GM23338 (cell line): ENCODE measurements at regions not wholly inside any gene's neighbourhood (a gene's known extent, or its start where the extent isn't known, plus 50 kb on each side); places are given as distances from the start of the nearest gene placed in this dataset.

ENCODE experiments used
- ATAC-seq: fragments of 200-7000 bp; cut with Tn5 transposase; 3 replicates; pipeline ENCODE4 v1.9.1; 2020
- DNase-seq: peaks from one replicate; pipeline ENCODE4 v3.0.0-alpha.2; 2015; ENCODE audit warnings: low spot score
- H2AFZ ChIP-seq: fragments of 200-600 bp; sonication (generic); 2 replicates; pipeline ENCODE4 v1.8.0; 2016; ENCODE audit warnings: antibody characterized with exemption, mild to moderate bottlenecking, moderate library complexity
- H3F3A ChIP-seq: fragments of 200-600 bp; sonication (generic); replicated peaks from 2 replicates; pipeline ENCODE4 v1.8.0; 2017; ENCODE audit warnings: antibody characterized with exemption, mixed run types, low read depth
- H3K27ac ChIP-seq: fragments of 200-600 bp; sonication (generic); 2 replicates; pipeline ENCODE4 v1.6.1; 2016; ENCODE audit warnings: low read depth
- H3K27me3 ChIP-seq: fragments of 200-600 bp; sonication (generic); 2 replicates; pipeline ENCODE4 v1.8.0; 2016; ENCODE audit warnings: mild to moderate bottlenecking, mixed run types, moderate library complexity; ENCODE audit not compliant: insufficient read depth
- H3K36me3 ChIP-seq: fragments of 200-600 bp; sonication (generic); 2 replicates; pipeline ENCODE4 v1.8.0; 2016; ENCODE audit warnings: mild to moderate bottlenecking; ENCODE audit not compliant: insufficient read depth
- H3K4me1 ChIP-seq: fragments of 200-600 bp; sonication (generic); 2 replicates; pipeline ENCODE4 v1.8.0; 2016; ENCODE audit warnings: mild to moderate bottlenecking, moderate library complexity; ENCODE audit not compliant: insufficient read depth
- H3K4me2 ChIP-seq: fragments of 200-600 bp; sonication (generic); 2 replicates; pipeline ENCODE4 v1.7.1; 2017; ENCODE audit warnings: mixed run types
- H3K4me3 ChIP-seq: fragments of 200-600 bp; sonication (generic); 2 replicates; pipeline ENCODE4 v1.6.1; 2016; ENCODE audit warnings: mixed run types
- H3K79me2 ChIP-seq: fragments of 200-600 bp; sonication (generic); replicated peaks from 2 replicates; pipeline ENCODE4 v1.8.0; 2017; ENCODE audit warnings: mild to moderate bottlenecking; ENCODE audit not compliant: insufficient read depth
- H3K9me2 ChIP-seq: fragments of 200-600 bp; sonication (generic); 2 replicates; pipeline ENCODE4 v1.8.0; 2017; ENCODE audit not compliant: insufficient read depth
- H4K20me1 ChIP-seq: fragments of 200-600 bp; sonication (generic); replicated peaks from 2 replicates; pipeline ENCODE4 v1.8.0; 2017; ENCODE audit warnings: mild to moderate bottlenecking; ENCODE audit not compliant: insufficient read depth
- H3K27ac Mint-ChIP-seq: 2 replicates; pipeline ENCODE4 v1.8.0; 2020; ENCODE audit warnings: inconsistent platforms, mild to moderate bottlenecking, moderate library complexity, mixed read lengths
- H3K27me3 Mint-ChIP-seq: 3 replicates; pipeline ENCODE4 v1.8.0; 2022; ENCODE audit warnings: low read depth, mild to moderate bottlenecking, moderate library complexity, mixed read lengths, inconsistent platforms; ENCODE audit not compliant: insufficient read depth, poor library complexity
- H3K36me3 Mint-ChIP-seq: 3 replicates; pipeline ENCODE4 v1.8.0; 2021; ENCODE audit warnings: low read depth, mild to moderate bottlenecking, inconsistent platforms, moderate library complexity, mixed read lengths
- H3K4me1 Mint-ChIP-seq: 3 replicates; pipeline ENCODE4 v1.8.0; 2020; ENCODE audit warnings: mild to moderate bottlenecking, inconsistent platforms, mixed read lengths
- H3K4me3 Mint-ChIP-seq: 3 replicates; pipeline ENCODE4 v1.8.0; 2021; ENCODE audit warnings: moderate library complexity, mild to moderate bottlenecking, inconsistent platforms, mixed read lengths
- H3K9me3 Mint-ChIP-seq: 3 replicates; pipeline ENCODE4 v1.8.0; 2020; ENCODE audit warnings: moderate library complexity, mild to moderate bottlenecking, inconsistent platforms, mixed read lengths
- CREB1 ChIP-seq: fragments of 250-450 bp; sonication (Bioruptor Pico); IDR thresholded peaks from 2 replicates; pipeline ENCODE4 v1.5.0; 2020; ENCODE audit warnings: low read depth, mild to moderate bottlenecking, moderate library complexity
- EZH2 ChIP-seq: fragments of 200-600 bp; sonication (generic); IDR thresholded peaks from one replicate; pipeline ENCODE4 v1.8.0; 2017; ENCODE audit warnings: antibody characterized with exemption, mild to moderate bottlenecking, low read depth; ENCODE audit not compliant: unreplicated experiment
- JUNB ChIP-seq: IDR thresholded peaks from one replicate; pipeline ENCODE4 v1.6.1; 2016; ENCODE audit warnings: antibody characterized with exemption; ENCODE audit not compliant: unreplicated experiment
- NANOG ChIP-seq: IDR thresholded peaks from 2 replicates; pipeline ENCODE4 v1.6.1; 2016; ENCODE audit warnings: antibody characterized with exemption, borderline replicate concordance
- ZNF114 ChIP-seq: fragments of 250-450 bp; sonication (Bioruptor Pico); IDR thresholded peaks from 2 replicates; pipeline ENCODE4 v1.5.0; 2020; ENCODE audit warnings: mild to moderate bottlenecking, moderate library complexity
- ZNF462 ChIP-seq: fragments of 250-450 bp; sonication (Bioruptor Pico); IDR thresholded peaks from 2 replicates; pipeline ENCODE4 v1.5.0; 2020; ENCODE audit warnings: mild to moderate bottlenecking, moderate library complexity
- TF ChIP-seq, protein P1 (sequence below): IDR thresholded peaks from 2 replicates; pipeline ENCODE4 v1.6.1; 2016; ENCODE audit warnings: antibody characterized with exemption

GRCh38 chr13:47853236-47853635 is 147.8 kb downstream of the SUCLA2 start (continued):
- TF ChIP-seq ZNF462 (CRISPR knock-in tag), result no peak
- TF ChIP-seq ZNF114 (CRISPR knock-in tag), result no peak
- no peak for TF ChIP-seq NANOG
- TF ChIP-seq EZH2, result no peak
- no peak for TF ChIP-seq JUNB
- TF ChIP-seq, protein P1, sequence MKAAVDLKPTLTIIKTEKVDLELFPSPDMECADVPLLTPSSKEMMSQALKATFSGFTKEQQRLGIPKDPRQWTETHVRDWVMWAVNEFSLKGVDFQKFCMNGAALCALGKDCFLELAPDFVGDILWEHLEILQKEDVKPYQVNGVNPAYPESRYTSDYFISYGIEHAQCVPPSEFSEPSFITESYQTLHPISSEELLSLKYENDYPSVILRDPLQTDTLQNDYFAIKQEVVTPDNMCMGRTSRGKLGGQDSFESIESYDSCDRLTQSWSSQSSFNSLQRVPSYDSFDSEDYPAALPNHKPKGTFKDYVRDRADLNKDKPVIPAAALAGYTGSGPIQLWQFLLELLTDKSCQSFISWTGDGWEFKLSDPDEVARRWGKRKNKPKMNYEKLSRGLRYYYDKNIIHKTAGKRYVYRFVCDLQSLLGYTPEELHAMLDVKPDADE, result no peak

DNA sequence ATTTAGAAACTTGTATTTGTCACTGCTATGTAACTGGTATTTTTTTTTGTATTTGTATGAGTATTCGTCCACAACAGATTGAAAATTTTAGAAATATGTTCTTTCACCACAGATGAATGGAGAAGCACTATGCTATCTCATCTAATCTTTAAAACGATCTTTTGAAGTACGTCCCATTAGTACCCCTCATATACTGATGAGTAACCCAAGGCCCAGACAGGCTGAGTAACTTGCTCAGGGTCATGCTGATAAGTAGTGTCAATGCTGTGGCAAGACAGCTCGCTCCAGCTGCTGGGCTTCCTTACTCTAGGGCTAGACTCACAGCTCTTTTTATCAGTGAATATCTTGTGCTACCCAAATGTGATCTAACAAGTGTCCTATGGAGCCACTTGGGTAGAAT is 154.2 kb downstream of the SUCLA2 start:
- no peak for DNase-seq
- H2AFZ ChIP-seq, result no peak overlapping the region
- Mint-ChIP-seq H3K27ac (no peak overlapping the region), H3K4me3 (no peak overlapping the region), H3K4me1 (no peaks in the 10 kb centered on the region; the same call in 2 of the 3 replicates), H3K36me3 (no peaks in the 10 kb centered on the region), H3K27me3 (no peaks in the 10 kb centered on the region), H3K9me3 (peaks cover 5% of the 10 kb centered on the region; the same call in 2 of the 3 replicates)
- no peak for TF ChIP-seq CREB1 (CRISPR knock-in tag)
- H3K27ac ChIP-seq, result no peak overlapping the region
- no peak overlapping the region for H3K4me2 ChIP-seq
- no peaks in the 10 kb centered on the region for H3K4me1 ChIP-seq
- no peak overlapping the region for H3K4me3 ChIP-seq
- H3K79me2 ChIP-seq, result no peaks in the 10 kb centered on the region
- H3K27me3 ChIP-seq, result no peaks in the 10 kb centered on the region
- no peak for ATAC-seq
- H3F3A ChIP-seq, result no peaks in the 10 kb centered on the region
- no peaks in the 10 kb centered on the region for H4K20me1 ChIP-seq
- H3K36me3 ChIP-seq, result no peaks in the 10 kb centered on the region
- H3K9me2 ChIP-seq, result no peaks in the 10 kb centered on the region
